ENCODE measurements at regions not wholly inside any gene's neighbourhood (a gene's known extent, or its start where the extent isn't known, plus 50 kb on each side); places are given as distances from the start of the nearest gene placed in this dataset.

DNA sequence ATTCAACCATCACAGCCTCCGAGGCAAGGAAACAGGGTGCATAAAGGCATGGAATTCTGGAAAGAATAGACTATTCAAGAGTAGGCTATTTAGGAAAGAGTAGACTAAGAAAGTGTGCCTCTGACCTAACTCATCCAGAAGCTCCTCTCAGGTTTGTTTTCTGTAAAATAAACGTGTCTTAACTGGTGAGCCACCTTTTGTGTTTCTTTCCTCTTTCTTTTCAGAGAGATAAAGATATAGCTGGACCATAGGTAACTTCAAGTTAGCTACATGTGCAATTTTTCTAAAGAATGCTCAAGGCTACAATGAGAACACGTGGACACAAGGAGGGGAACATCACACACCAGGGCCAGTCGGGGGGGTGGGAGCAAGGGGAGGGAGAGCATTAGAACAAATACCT lies 577.0 kb downstream of the TYW1 start:
- Histone ChIP-seq H2AFZ (ENCODE audit: low read length) (no peak overlapping the region), H3F3A (ENCODE audit: insufficient read depth, low read length) (no peaks in the 10 kb centered on the region), H3K27me3 (replicated peaks; ENCODE audit: insufficient read depth, low read length) (no peaks in the 10 kb centered on the region), H3K4me3 (ENCODE audit: low read length) (no peak overlapping the region), H3K36me3 (replicated peaks; ENCODE audit: insufficient read depth, low read length) (no peaks in the 10 kb centered on the region), H3K4me1 (ENCODE audit: low read length) (no peaks in the 10 kb centered on the region), H3K9me2 (replicated peaks; ENCODE audit: insufficient read depth, low read length) (no peaks in the 10 kb centered on the region), H4K20me1 (ENCODE audit: insufficient read depth, low read length) (no peaks in the 10 kb centered on the region), H3K79me2 (ENCODE audit: low read length) (no peaks in the 10 kb centered on the region), H3K9me3 (replicated peaks; ENCODE audit: insufficient read depth, low read length) (no peaks in the 10 kb centered on the region), H3K27ac (ENCODE audit: low read length) (no peak overlapping the region), H3K4me2 (ENCODE audit: low read depth, low read length) (no peak overlapping the region), H3K9ac (ENCODE audit: low read length) (no peak overlapping the region)
- DNase-seq = no peak
- TF ChIP-seq, protein P1, sequence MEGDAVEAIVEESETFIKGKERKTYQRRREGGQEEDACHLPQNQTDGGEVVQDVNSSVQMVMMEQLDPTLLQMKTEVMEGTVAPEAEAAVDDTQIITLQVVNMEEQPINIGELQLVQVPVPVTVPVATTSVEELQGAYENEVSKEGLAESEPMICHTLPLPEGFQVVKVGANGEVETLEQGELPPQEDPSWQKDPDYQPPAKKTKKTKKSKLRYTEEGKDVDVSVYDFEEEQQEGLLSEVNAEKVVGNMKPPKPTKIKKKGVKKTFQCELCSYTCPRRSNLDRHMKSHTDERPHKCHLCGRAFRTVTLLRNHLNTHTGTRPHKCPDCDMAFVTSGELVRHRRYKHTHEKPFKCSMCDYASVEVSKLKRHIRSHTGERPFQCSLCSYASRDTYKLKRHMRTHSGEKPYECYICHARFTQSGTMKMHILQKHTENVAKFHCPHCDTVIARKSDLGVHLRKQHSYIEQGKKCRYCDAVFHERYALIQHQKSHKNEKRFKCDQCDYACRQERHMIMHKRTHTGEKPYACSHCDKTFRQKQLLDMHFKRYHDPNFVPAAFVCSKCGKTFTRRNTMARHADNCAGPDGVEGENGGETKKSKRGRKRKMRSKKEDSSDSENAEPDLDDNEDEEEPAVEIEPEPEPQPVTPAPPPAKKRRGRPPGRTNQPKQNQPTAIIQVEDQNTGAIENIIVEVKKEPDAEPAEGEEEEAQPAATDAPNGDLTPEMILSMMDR (IDR thresholded peaks at IDR 0.05; ENCODE audit: low read length) = no peak

DNA sequence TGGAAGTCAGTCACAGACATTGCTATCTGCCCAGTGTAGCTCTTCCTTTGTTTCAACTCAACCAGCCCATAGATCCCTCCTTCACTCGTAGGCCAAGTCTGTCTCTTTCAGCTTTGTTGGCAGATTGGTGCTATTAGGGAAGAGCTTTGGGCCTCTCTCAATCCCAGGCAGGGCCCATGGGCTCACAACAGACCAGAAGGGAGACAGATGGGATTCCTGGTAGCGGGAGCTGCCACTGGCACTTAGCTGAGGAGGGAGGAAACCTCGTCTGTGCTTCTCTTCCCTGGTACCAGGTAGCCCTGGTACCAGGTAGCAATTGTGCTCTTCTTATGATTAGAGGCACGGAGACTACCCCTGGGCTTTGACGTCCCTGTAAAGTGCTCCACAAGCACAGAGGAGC lies 592.0 kb downstream of the TYW1 start:
- TF ChIP-seq, protein P1 (IDR thresholded peaks at IDR 0.05; ENCODE audit: low read length) = no peak
- TF ChIP-seq EZH2 (optimal IDR thresholded peaks at IDR 0.05; ENCODE audit: low read depth, low read length) = no peak
- no peak for TF ChIP-seq EZH2phosphoT487 (IDR thresholded peaks at IDR 0.05; ENCODE audit: low read length)
- H3K4me3 ChIP-seq (ENCODE audit: low read length) = no peak overlapping the region
- H3K27ac ChIP-seq (ENCODE audit: low read length) = no peak overlapping the region
- H3F3A ChIP-seq (ENCODE audit: insufficient read depth, low read length) = no peaks in the 10 kb centered on the region
- H3K4me2 ChIP-seq (ENCODE audit: low read depth, low read length) = no peak overlapping the region
- no peaks in the 10 kb centered on the region for H3K36me3 ChIP-seq (replicated peaks; ENCODE audit: insufficient read depth, low read length)
- H3K9ac ChIP-seq (ENCODE audit: low read length) = no peak overlapping the region
- no peak for DNase-seq
- no peaks in the 10 kb centered on the region for H3K9me3 ChIP-seq (replicated peaks; ENCODE audit: insufficient read depth, low read length)
- no peaks in the 10 kb centered on the region for H3K27me3 ChIP-seq (replicated peaks; ENCODE audit: insufficient read depth, low read length)
- H3K79me2 ChIP-seq (ENCODE audit: low read length) = no peaks in the 10 kb centered on the region
- H2AFZ ChIP-seq (ENCODE audit: low read length) = no peak overlapping the region
- no peaks in the 10 kb centered on the region for H3K4me1 ChIP-seq (ENCODE audit: low read length)
- no peaks in the 10 kb centered on the region for H3K9me2 ChIP-seq (replicated peaks; ENCODE audit: insufficient read depth, low read length)
- no peaks in the 10 kb centered on the region for H4K20me1 ChIP-seq (ENCODE audit: insufficient read depth, low read length)

DNA sequence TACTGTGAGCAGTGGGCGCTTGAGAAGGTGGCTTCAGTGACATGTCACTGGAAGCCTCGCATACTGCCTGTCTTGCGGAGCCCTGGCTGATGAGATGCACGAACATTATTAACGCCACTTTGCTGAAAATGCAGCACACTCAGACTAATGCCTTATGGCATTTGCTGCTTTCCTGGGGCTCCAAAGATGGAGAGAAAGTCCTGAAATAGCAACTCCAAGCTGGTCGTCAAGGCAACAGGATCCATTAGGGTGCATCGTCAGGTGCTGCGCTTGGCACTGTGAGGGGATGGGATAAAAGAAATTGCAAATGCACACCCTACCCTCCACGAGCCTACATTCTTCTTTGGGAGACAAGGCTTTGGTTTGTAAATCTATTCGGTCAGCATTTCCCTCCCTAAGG lies 592.5 kb downstream of the TYW1 start:
- no peaks in the 10 kb centered on the region for H3F3A ChIP-seq (ENCODE audit: insufficient read depth, low read length)
- H3K9me2 ChIP-seq (replicated peaks; ENCODE audit: insufficient read depth, low read length) = no peaks in the 10 kb centered on the region
- no peaks in the 10 kb centered on the region for H4K20me1 ChIP-seq (ENCODE audit: insufficient read depth, low read length)
- H3K9ac ChIP-seq (ENCODE audit: low read length) = no peak overlapping the region
- no peaks in the 10 kb centered on the region for H3K79me2 ChIP-seq (ENCODE audit: low read length)
- no peak overlapping the region for H3K4me2 ChIP-seq (ENCODE audit: low read depth, low read length)
- TF ChIP-seq EZH2 (optimal IDR thresholded peaks at IDR 0.05; ENCODE audit: low read depth, low read length) (no peak), EZH2phosphoT487 (IDR thresholded peaks at IDR 0.05; ENCODE audit: low read length) (no peak)
- TF ChIP-seq, protein P1 (IDR thresholded peaks at IDR 0.05; ENCODE audit: low read length) = no peak
- H3K9me3 ChIP-seq (replicated peaks; ENCODE audit: insufficient read depth, low read length) = no peaks in the 10 kb centered on the region
- H3K4me1 ChIP-seq (ENCODE audit: low read length) = no peaks in the 10 kb centered on the region
- no peak for DNase-seq
- H3K27me3 ChIP-seq (replicated peaks; ENCODE audit: insufficient read depth, low read length) = no peaks in the 10 kb centered on the region
- no peak overlapping the region for H3K4me3 ChIP-seq (ENCODE audit: low read length)
- no peak overlapping the region for H3K27ac ChIP-seq (ENCODE audit: low read length)
- no peak overlapping the region for H2AFZ ChIP-seq (ENCODE audit: low read length)
- no peaks in the 10 kb centered on the region for H3K36me3 ChIP-seq (replicated peaks; ENCODE audit: insufficient read depth, low read length)

DNA sequence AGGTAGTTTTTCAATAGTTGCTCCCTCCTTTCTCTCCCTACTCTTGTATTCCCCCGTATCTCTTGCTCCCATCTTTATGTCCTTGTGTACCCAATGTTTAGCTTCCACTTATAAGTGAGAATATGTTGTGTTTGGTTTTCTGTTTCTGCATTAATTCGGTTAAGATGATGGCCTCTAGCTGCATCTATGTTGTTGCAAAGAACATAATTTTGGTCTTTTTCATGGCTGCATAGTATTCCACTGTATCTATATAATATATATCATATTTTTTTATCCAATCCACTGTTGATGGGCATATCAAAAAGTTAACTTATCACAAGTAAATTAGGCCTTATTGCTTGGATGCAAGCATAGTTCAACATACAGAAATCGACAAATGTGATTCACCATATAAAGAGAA lies 594.0 kb downstream of the TYW1 start:
- TF ChIP-seq EZH2phosphoT487 (IDR thresholded peaks at IDR 0.05; ENCODE audit: low read length) = no peak
- TF ChIP-seq, protein P1 (IDR thresholded peaks at IDR 0.05; ENCODE audit: low read length) = no peak
- no peak for DNase-seq

More for the DNA sequence above, 594.0 kb downstream of the TYW1 start:
- H3K9ac ChIP-seq (ENCODE audit: low read length) = no peak overlapping the region
- no peaks in the 10 kb centered on the region for H3K9me2 ChIP-seq (replicated peaks; ENCODE audit: insufficient read depth, low read length)
- no peaks in the 10 kb centered on the region for H3K36me3 ChIP-seq (replicated peaks; ENCODE audit: insufficient read depth, low read length)
- no peak overlapping the region for H3K27ac ChIP-seq (ENCODE audit: low read length)
- H4K20me1 ChIP-seq (ENCODE audit: insufficient read depth, low read length) = no peaks in the 10 kb centered on the region
- H3K4me1 ChIP-seq (ENCODE audit: low read length) = no peaks in the 10 kb centered on the region
- no peaks in the 10 kb centered on the region for H3F3A ChIP-seq (ENCODE audit: insufficient read depth, low read length)
- no peak overlapping the region for H2AFZ ChIP-seq (ENCODE audit: low read length)
- H3K9me3 ChIP-seq (replicated peaks; ENCODE audit: insufficient read depth, low read length) = no peaks in the 10 kb centered on the region
- no peak overlapping the region for H3K4me2 ChIP-seq (ENCODE audit: low read depth, low read length)
- H3K79me2 ChIP-seq (ENCODE audit: low read length) = no peaks in the 10 kb centered on the region
- H3K4me3 ChIP-seq (ENCODE audit: low read length) = no peak overlapping the region
- H3K27me3 ChIP-seq (replicated peaks; ENCODE audit: insufficient read depth, low read length) = no peaks in the 10 kb centered on the region
